KMS-11 (cell line): ENCODE measurements at regions not wholly inside any gene's neighbourhood (a gene's known extent, or its start where the extent isn't known, plus 50 kb on each side); places are given as distances from the start of the nearest gene placed in this dataset.

Experiments
- H2AFZ ChIP-seq: fragments of 200-600 bp; sonication (generic); 2 replicates; pipeline ENCODE4 v1.6.1; 2016; ENCODE audit warnings: antibody characterized with exemption, mixed run types, low read depth
- H3K27ac ChIP-seq: fragments of 200-600 bp; sonication (generic); 2 replicates; pipeline ENCODE4 v1.6.1; 2016; ENCODE audit warnings: mild to moderate bottlenecking, mixed run types
- H3K27me3 ChIP-seq: fragments of 200-600 bp; sonication (generic); 2 replicates; pipeline ENCODE4 v1.6.1; 2017; ENCODE audit warnings: mild to moderate bottlenecking, low read depth, mixed run types, moderate library complexity; ENCODE audit not compliant: insufficient read depth
- H3K36me3 ChIP-seq: fragments of 200-600 bp; sonication (generic); 2 replicates; pipeline ENCODE4 v1.6.1; 2017; ENCODE audit warnings: mild to moderate bottlenecking, mixed run types; ENCODE audit not compliant: insufficient read depth
- H3K4me1 ChIP-seq: fragments of 200-600 bp; sonication (generic); 2 replicates; pipeline ENCODE4 v1.6.1; 2016; ENCODE audit warnings: mild to moderate bottlenecking, low read depth, mixed run types; ENCODE audit not compliant: poor library complexity, severe bottlenecking
- H3K4me2 ChIP-seq: fragments of 200-600 bp; sonication (generic); 2 replicates; pipeline ENCODE4 v1.7.0; 2016; ENCODE audit warnings: mild to moderate bottlenecking, mixed run types
- H3K4me3 ChIP-seq: fragments of 200-600 bp; sonication (generic); IDR thresholded peaks from 2 replicates; pipeline ENCODE4 v1.6.1; 2017; ENCODE audit warnings: low read depth, low read length, mixed read lengths; ENCODE audit not compliant: insufficient read depth
- H3K79me2 ChIP-seq: fragments of 200-600 bp; sonication (generic); 2 replicates; pipeline ENCODE4 v1.6.1; 2016; ENCODE audit warnings: low read depth, mixed run types; ENCODE audit not compliant: insufficient read depth
- H3K9ac ChIP-seq: fragments of 200-600 bp; sonication (generic); 2 replicates; pipeline ENCODE4 v1.6.1; 2016; ENCODE audit warnings: mild to moderate bottlenecking, mixed run types
- H4K20me1 ChIP-seq: fragments of 200-600 bp; sonication (generic); 2 replicates; pipeline ENCODE4 v1.6.1; 2016; ENCODE audit warnings: mild to moderate bottlenecking, mixed run types; ENCODE audit not compliant: insufficient read depth
- TF ChIP-seq, protein P1 (sequence below): fragments of 200-600 bp; sonication (generic); conservative IDR thresholded peaks from 2 replicates; pipeline ENCODE4 v1.6.1; 2017; ENCODE audit warnings: low read depth, mild to moderate bottlenecking, antibody characterized with exemption, low read length, moderate library complexity, mixed read lengths

DNA sequence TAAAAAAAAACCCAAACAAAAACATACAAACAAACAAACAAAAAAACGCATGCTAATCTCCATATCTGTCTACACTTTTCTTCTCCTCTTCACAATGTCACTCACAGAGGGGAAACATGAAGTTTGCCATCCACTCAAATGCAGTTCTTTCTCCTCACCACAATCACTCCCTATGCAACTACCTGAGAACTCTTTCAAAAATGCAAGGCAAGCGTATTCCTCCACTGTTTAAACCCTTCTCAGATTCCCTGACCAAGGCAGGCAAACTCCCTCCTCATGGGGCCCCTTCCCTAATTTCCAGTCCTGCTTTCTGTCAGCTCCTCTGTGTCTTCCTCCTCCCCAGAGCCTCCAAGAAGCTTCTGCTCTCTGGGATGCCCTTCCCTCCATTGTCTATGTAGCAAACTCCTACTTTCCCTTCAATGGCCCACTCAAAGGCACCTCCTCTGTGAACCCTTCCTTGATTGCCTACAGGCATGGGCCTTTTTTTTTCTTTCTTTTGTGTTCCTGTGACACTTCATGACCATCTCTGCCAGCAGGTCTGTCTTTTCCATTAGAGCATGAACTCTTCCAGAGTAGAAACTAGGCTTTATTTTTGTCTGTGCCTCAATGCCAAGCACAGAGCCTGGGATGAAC is 143.8 kb upstream of the SLC1A4 start:
- H3K4me2 ChIP-seq, result no peak overlapping the region
- H3K4me1 ChIP-seq, result no peaks in the 10 kb centered on the region

DNA sequence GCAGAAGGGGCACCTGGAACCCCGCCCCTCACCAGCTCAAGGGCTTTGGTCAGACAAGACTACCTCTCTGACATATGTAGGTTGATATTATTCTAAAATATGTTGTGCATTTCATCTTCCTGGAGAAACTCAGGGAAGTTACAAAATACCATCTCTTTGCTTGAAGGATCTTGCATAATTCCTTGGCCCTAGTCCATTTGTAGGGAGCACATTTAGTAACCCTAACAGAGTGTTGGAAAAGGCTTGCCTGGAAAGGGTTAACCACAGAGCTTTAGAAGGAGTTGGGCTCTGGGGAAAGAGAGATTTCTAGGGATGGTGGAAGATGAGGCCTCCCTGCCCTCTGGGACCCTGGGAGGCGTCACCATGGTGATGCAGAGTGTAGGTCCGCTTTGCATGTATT is 143.0 kb upstream of the SLC1A4 start:
- Histone ChIP-seq H3K27me3 (no peaks in the 10 kb centered on the region), H3K9ac (no peak overlapping the region), H3K4me2 (no peak overlapping the region), H3K36me3 (no peaks in the 10 kb centered on the region), H3K79me2 (no peaks in the 10 kb centered on the region), H3K27ac (no peak overlapping the region), H2AFZ (no peak overlapping the region), H3K4me1 (no peaks in the 10 kb centered on the region), H4K20me1 (no peaks in the 10 kb centered on the region), H3K4me3 (no peak overlapping the region)
- TF ChIP-seq, protein P1, sequence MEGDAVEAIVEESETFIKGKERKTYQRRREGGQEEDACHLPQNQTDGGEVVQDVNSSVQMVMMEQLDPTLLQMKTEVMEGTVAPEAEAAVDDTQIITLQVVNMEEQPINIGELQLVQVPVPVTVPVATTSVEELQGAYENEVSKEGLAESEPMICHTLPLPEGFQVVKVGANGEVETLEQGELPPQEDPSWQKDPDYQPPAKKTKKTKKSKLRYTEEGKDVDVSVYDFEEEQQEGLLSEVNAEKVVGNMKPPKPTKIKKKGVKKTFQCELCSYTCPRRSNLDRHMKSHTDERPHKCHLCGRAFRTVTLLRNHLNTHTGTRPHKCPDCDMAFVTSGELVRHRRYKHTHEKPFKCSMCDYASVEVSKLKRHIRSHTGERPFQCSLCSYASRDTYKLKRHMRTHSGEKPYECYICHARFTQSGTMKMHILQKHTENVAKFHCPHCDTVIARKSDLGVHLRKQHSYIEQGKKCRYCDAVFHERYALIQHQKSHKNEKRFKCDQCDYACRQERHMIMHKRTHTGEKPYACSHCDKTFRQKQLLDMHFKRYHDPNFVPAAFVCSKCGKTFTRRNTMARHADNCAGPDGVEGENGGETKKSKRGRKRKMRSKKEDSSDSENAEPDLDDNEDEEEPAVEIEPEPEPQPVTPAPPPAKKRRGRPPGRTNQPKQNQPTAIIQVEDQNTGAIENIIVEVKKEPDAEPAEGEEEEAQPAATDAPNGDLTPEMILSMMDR, result no peak

More for the DNA sequence above, 143.8 kb upstream of the SLC1A4 start:
- no peaks in the 10 kb centered on the region for H4K20me1 ChIP-seq
- H3K9ac ChIP-seq, result no peak overlapping the region
- H2AFZ ChIP-seq, result no peak overlapping the region
- TF ChIP-seq, protein P1, result no peak
- no peak overlapping the region for H3K27ac ChIP-seq
- H3K79me2 ChIP-seq, result no peaks in the 10 kb centered on the region
- no peak overlapping the region for H3K4me3 ChIP-seq
- H3K27me3 ChIP-seq, result no peaks in the 10 kb centered on the region
- H3K36me3 ChIP-seq, result no peaks in the 10 kb centered on the region

- no peaks in the 10 kb centered on the region for H3K79me2 ChIP-seq
- H3K4me3 ChIP-seq, result no peak overlapping the region
- no peak overlapping the region for H3K9ac ChIP-seq
- H4K20me1 ChIP-seq, result no peaks in the 10 kb centered on the region
- no peak overlapping the region for H3K4me2 ChIP-seq
- H3K27me3 ChIP-seq, result no peaks in the 10 kb centered on the region
- H3K4me1 ChIP-seq, result no peaks in the 10 kb centered on the region
- no peaks in the 10 kb centered on the region for H3K36me3 ChIP-seq
- TF ChIP-seq, protein P1, result no peak
- no peak overlapping the region for H3K27ac ChIP-seq
- H2AFZ ChIP-seq, result no peak overlapping the region
These were observed 141.3 kb upstream of the SLC1A4 start for GRCh38 chr2:64847930-64848329.

DNA sequence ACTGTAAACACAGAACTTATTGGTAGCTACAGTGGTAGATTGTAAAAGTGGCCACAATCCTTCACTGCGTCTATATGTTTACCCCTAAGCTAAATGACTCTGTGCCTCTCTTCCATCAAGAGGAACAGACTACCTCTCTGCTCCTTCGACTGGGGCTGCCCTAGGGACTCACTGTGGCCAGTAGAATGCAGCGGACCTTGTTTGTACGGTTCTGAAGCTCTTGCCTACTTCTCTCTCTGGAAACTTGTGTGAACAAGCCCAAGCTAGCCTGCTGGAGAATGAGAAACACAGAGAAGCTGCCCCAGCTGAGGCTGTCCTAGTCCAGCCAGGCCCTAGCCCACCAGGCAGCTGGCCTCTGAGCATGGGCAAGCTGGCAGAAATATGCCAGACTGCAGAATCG is 140.8 kb upstream of the SLC1A4 start:
- H2AFZ ChIP-seq, result no peak overlapping the region
- H3K4me1 ChIP-seq, result no peaks in the 10 kb centered on the region
- no peaks in the 10 kb centered on the region for H3K27me3 ChIP-seq
- H3K9ac ChIP-seq, result no peak overlapping the region
- H3K27ac ChIP-seq, result no peak overlapping the region
- no peaks in the 10 kb centered on the region for H4K20me1 ChIP-seq
- TF ChIP-seq, protein P1, result no peak
- no peaks in the 10 kb centered on the region for H3K79me2 ChIP-seq
- H3K4me2 ChIP-seq, result no peak overlapping the region
- no peak overlapping the region for H3K4me3 ChIP-seq
- H3K36me3 ChIP-seq, result no peaks in the 10 kb centered on the region
